MCF 10A (cell line): ENCODE measurements at regions not wholly inside any gene's neighbourhood (a gene's known extent, or its start where the extent isn't known, plus 50 kb on each side); places are given as distances from the start of the nearest gene placed in this dataset.
"Not testable (repeated sequence)": the region's sequence is repeated elsewhere in the genome, so short reads cannot be mapped to it uniquely, and the experiment has no call there.

Experiments
- BruUV-seq: library from RNA; stranded (reverse); fragments of 400-500 nt; replicated peaks from 2 replicates; lab custom pipeline; 2021; lab: Mats Ljungman, UMichigan
- CTCF ChIA-PET: fragments of 300-600 bp; sonication (Branson Sonifier 250); formaldehyde crosslinking; extraction: SDS; loops from one replicate; lab custom pipeline; 2021; ENCODE audit warnings: antibody characterized with exemption, inconsistent platforms; lab: Yijun Ruan, JAX
- POLR2A ChIA-PET: fragments of 300-600, 350-650 bp; sonication (Branson Sonifier 250); formaldehyde crosslinking; extraction: SDS; loops from one replicate; lab custom pipeline; 2020; ENCODE audit warnings: antibody characterized with exemption, inconsistent platforms; lab: Yijun Ruan, JAX
- DNase-seq: peaks from one replicate; pipeline ENCODE4 v3.0.0-alpha.2; 2018; ENCODE audit not compliant: unreplicated experiment
- H3K27ac Mint-ChIP-seq: one replicate; pipeline ENCODE4 v1.8.0; 2022; ENCODE audit warnings: mild to moderate bottlenecking, low read depth, mixed read lengths; ENCODE audit not compliant: unreplicated experiment
- H3K27me3 Mint-ChIP-seq: one replicate; pipeline ENCODE4 v1.8.0; 2022; ENCODE audit warnings: mixed read lengths; ENCODE audit not compliant: insufficient read depth, unreplicated experiment
- H3K36me3 Mint-ChIP-seq: one replicate; pipeline ENCODE4 v1.8.0; 2022; ENCODE audit warnings: mild to moderate bottlenecking, moderate library complexity, mixed read lengths; ENCODE audit not compliant: insufficient read depth, unreplicated experiment
- H3K4me1 Mint-ChIP-seq: one replicate; pipeline ENCODE4 v1.8.0; 2022; ENCODE audit warnings: mixed read lengths; ENCODE audit not compliant: insufficient read depth, unreplicated experiment
- H3K4me3 Mint-ChIP-seq: one replicate; pipeline ENCODE4 v1.8.0; 2022; ENCODE audit warnings: mild to moderate bottlenecking, moderate library complexity, mixed read lengths; ENCODE audit not compliant: unreplicated experiment
- H3K9me3 Mint-ChIP-seq: one replicate; pipeline ENCODE4 v1.8.0; 2022; ENCODE audit warnings: mixed read lengths; ENCODE audit not compliant: unreplicated experiment
- intact Hi-C: fragments of 100-400 bp; cut with micrococcal nuclease; formaldehyde crosslinking; loops from 2 replicates; pipeline ENCODE4 v1.14.1; 2022
- TF ChIP-seq, protein P1 (sequence below): fragments of 200-600 bp; IDR thresholded peaks from one replicate; pipeline ENCODE4 v1.8.0; 2022; ENCODE audit warnings: antibody characterized with exemption, mild to moderate bottlenecking; ENCODE audit not compliant: unreplicated experiment

DNA sequence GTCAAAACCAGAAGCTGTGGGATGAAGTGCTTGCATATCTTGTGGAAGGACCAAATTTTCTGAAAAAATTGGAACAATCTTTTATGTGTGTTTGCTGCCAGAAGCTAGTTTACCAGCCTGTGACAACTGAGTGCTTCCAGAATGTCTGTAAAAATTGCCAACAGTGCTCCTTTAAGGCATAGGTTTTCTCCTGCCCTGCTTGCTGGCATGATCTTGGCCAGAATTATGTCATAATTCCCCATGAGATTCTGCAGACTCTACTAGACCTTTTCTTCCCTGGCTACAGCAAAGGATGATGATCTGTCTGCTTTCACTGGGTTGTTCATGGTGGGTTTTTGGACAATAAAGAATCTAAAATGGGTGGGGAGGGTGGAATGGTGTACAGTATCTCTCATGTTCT is 196.3 kb upstream of the ZCCHC13 start:
- Mint-ChIP-seq H3K4me3 (no peak overlapping the region), H3K9me3 (peaks cover 2% of the 10 kb centered on the region), H3K36me3 (peaks cover 24% of the 10 kb centered on the region), H3K27ac (no peak overlapping the region), H3K27me3 (peaks cover 53% of the 10 kb centered on the region), H3K4me1 (no peaks in the 10 kb centered on the region)
- POLR2A ChIA-PET = interaction anchor here (0.7 kb wide), 1 partner anchor 223 kb away, joined by 3 read pairs; no protein-coding TSS in a partner anchor
- CTCF ChIA-PET = interaction anchor here (1.2 kb wide), 1 partner anchor 27 kb away, joined by 3 read pairs; no protein-coding TSS in a partner anchor
- DNase-seq = no peak
- intact Hi-C loops = no loop called here
- BruUV-seq = no TSS peak
- TF ChIP-seq, protein P1, sequence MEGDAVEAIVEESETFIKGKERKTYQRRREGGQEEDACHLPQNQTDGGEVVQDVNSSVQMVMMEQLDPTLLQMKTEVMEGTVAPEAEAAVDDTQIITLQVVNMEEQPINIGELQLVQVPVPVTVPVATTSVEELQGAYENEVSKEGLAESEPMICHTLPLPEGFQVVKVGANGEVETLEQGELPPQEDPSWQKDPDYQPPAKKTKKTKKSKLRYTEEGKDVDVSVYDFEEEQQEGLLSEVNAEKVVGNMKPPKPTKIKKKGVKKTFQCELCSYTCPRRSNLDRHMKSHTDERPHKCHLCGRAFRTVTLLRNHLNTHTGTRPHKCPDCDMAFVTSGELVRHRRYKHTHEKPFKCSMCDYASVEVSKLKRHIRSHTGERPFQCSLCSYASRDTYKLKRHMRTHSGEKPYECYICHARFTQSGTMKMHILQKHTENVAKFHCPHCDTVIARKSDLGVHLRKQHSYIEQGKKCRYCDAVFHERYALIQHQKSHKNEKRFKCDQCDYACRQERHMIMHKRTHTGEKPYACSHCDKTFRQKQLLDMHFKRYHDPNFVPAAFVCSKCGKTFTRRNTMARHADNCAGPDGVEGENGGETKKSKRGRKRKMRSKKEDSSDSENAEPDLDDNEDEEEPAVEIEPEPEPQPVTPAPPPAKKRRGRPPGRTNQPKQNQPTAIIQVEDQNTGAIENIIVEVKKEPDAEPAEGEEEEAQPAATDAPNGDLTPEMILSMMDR = no peak

DNA sequence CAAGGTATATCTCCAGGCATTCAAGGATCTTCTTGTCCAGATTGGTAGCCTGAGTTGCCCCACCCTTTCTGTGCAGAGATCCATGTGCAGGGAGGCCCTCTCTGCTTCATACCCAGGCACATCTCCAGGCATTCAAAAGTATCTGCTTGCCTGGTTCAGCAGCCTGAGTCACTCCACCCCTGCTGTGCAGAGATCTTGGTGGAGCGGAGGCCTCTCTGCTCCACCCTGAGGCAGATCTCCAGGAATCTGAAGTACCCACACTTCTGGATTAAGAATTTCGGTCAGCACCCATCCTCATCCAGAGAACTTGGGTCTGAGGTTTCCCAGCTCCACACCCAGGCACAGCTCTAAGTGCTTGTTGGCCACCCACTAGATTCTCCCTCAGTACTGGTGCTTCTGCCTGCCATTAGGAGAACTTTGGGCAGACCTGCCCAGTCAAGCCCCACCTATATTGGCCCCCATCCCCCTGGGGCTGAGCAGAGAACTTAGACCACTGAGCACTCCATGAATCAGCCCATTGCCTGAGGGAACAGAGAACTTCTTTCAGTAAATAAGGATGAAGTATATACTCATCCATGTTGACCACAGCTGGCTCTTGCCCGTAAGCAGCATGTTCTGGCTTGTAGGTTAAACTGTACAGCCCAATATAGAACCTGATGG is 199.5 kb upstream of the ZCCHC13 start:
- ChIA-PET CTCF (interaction anchor here (0.7 kb wide), 1 partner anchor 87 kb away, joined by 3 read pairs; no protein-coding TSS in a partner anchor), POLR2A (no interaction called here)
- Mint-ChIP-seq H3K9me3 (peaks cover 12% of the 10 kb centered on the region), H3K27ac (no peak overlapping the region), H3K27me3 (peaks cover 55% of the 10 kb centered on the region), H3K4me1 (no peaks in the 10 kb centered on the region), H3K36me3 (peaks cover 23% of the 10 kb centered on the region), H3K4me3 (no peak overlapping the region)
- intact Hi-C loops = no loop called here
- peak; percentile 35 for DNase-seq
- TF ChIP-seq, protein P1 = no peak
- no TSS peak for BruUV-seq

DNA sequence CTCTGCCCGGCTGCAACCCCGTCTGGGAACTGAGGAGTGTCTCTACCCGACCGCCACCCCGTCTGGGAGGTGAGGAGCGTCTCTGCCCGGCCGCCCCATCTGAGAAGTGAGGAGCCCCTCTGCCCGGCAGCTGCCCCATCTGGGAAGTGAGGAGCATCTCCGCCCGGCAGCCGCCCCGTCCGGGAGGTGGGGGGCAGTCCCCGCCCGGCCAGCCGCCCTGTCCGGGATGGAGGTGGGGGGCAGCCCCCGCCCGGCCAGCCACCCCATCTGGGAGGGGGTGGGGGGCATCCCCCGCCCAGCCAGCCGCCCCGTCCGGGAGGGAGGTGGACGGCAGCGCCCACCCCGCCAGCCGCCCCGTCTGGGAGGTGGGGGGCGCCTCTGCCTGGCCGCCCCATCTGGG is 205.6 kb upstream of the ZCCHC13 start:
- H3K4me3 Mint-ChIP-seq, DNase-seq, CTCF ChIA-PET, H3K4me1 Mint-ChIP-seq, BruUV-seq, intact Hi-C loops, H3K36me3 Mint-ChIP-seq, POLR2A ChIA-PET, H3K27ac Mint-ChIP-seq: not testable (repeated sequence)
- Mint-ChIP-seq H3K9me3 (peaks cover 12% of the 10 kb centered on the region), H3K27me3 (peaks cover 16% of the 10 kb centered on the region)

DNA sequence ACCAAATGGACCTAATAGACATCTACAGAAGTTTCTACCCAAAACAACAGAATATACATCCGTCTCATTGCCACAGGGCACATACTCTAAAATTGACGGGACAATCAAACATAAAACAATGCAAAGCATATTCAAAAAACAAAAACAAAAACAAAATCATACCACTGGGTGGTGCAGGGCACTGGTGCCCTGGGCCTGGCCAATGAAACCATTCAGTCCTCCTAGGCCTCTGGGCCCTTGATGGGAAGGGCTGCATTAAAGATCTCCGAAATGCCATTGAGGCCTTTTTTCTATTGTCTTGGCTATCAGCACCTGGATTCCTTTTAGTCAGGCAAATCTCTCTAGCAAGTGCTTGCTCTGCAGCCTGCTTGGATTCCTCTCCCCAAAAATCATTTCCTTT is 213.9 kb upstream of the ZCCHC13 start:
- CTCF ChIA-PET = no interaction called here
- Mint-ChIP-seq H3K27ac (no peak overlapping the region), H3K9me3 (peaks cover 32% of the 10 kb centered on the region), H3K27me3 (peaks cover 18% of the 10 kb centered on the region), H3K4me1 (peaks cover 4% of the 10 kb centered on the region), H3K4me3 (no peak overlapping the region), H3K36me3 (no peaks in the 10 kb centered on the region)
- POLR2A ChIA-PET = no interaction called here
- intact Hi-C loops = no loop called here
- TF ChIP-seq, protein P1 = no peak
- no peak for DNase-seq
- BruUV-seq = no TSS peak
